ENCODE measurements at regions not wholly inside any gene's neighbourhood (a gene's known extent, or its start where the extent isn't known, plus 50 kb on each side); places are given as distances from the start of the nearest gene placed in this dataset.

DNA sequence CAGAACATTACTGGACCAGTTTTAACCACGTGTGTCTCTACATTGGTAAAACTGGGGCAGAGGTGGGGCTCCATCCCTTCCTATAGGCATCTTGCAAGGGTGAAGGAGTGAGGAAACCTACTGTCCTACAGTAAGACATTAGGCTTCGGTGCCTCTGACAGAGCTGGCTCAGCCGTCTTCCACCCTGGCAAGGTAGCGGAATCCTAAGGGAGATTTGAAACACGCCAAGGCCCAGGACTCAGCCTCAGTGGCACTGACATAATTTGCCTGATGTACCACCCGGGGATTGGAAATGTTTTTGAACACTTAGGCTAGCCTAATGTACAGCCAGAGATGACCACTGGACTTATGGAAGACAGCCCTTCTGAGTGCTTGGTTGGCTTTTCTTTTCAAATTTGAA, 329.7 kb upstream of the IRX1 start:
- WGBS, 3 donors = 72 to 79% (median 77%) methylated on average over 6 of the region's 6 CpGs
- Histone ChIP-seq H3K27ac (no peak overlapping the region), H3K4me1 (no peaks in the 10 kb centered on the region), H3K27me3 (ENCODE audit: insufficient read depth in 3 of 3, low read length in 2 of 3) (no peaks in the 10 kb centered on the region), H3K4me3 (no peak overlapping the region), H3K9me3 (no peaks in the 10 kb centered on the region), H3K36me3 (ENCODE audit: insufficient read depth in 1 of 2, low read depth in 1 of 2) (no peaks in the 10 kb centered on the region)
- TF ChIP-seq, protein P1, sequence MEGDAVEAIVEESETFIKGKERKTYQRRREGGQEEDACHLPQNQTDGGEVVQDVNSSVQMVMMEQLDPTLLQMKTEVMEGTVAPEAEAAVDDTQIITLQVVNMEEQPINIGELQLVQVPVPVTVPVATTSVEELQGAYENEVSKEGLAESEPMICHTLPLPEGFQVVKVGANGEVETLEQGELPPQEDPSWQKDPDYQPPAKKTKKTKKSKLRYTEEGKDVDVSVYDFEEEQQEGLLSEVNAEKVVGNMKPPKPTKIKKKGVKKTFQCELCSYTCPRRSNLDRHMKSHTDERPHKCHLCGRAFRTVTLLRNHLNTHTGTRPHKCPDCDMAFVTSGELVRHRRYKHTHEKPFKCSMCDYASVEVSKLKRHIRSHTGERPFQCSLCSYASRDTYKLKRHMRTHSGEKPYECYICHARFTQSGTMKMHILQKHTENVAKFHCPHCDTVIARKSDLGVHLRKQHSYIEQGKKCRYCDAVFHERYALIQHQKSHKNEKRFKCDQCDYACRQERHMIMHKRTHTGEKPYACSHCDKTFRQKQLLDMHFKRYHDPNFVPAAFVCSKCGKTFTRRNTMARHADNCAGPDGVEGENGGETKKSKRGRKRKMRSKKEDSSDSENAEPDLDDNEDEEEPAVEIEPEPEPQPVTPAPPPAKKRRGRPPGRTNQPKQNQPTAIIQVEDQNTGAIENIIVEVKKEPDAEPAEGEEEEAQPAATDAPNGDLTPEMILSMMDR (IDR thresholded peaks at IDR 0.05) = no peak
- ATAC-seq = no peak
- no peak for DNase-seq
- intact Hi-C loops (cut with DNase I) = no loop called here

DNA sequence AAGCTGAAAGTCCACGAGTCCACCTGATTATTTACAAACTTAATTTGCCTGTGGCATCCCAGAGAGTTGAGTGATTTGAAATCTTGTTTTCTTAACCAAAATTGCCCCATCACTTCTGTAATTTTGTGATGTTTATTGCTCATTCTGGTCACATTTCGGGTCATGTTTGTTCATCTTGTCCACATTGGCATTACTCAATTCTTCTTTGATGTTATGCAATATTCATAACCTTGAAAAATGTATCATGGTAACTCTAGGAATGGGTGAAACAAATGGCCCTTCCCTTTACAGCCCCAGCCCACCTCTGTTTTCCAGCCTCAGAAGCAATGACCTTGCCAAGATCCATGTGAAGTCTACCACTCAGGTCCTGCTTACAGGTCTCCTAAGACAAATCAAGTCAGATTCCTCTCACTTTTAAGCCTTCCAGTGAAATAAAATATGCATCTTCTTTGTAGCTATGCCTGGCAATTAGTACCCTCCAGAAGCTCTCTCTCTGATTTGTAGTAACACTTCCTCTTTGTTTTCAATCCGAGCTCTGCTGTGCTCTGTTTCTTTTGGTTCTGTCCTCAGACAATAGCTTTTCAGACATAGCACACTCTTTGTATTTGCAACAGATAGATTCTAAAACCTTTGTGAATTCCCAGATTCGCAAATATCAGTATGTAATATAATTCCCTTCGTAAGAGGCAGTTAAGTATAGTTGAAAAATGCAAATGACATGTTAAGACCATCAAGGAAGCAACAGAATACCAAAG, 330.3 kb upstream of the IRX1 start:
- Histone ChIP-seq H3K4me1 (no peaks in the 10 kb centered on the region), H3K4me3 (no peak overlapping the region), H3K27ac (no peak overlapping the region), H3K36me3 (ENCODE audit: insufficient read depth in 1 of 2, low read depth in 1 of 2) (no peaks in the 10 kb centered on the region), H3K27me3 (ENCODE audit: insufficient read depth in 3 of 3, low read length in 2 of 3) (no peaks in the 10 kb centered on the region), H3K9me3 (no peaks in the 10 kb centered on the region)
- DNase-seq (no peak), ATAC-seq (no peak)
- 74 to 77% (median 77%) methylated on average over 5 of the region's 5 CpGs for WGBS, 3 donors
- intact Hi-C loops (cut with DNase I) = no loop called here
- TF ChIP-seq, protein P1 (IDR thresholded peaks at IDR 0.05) = no peak

DNA sequence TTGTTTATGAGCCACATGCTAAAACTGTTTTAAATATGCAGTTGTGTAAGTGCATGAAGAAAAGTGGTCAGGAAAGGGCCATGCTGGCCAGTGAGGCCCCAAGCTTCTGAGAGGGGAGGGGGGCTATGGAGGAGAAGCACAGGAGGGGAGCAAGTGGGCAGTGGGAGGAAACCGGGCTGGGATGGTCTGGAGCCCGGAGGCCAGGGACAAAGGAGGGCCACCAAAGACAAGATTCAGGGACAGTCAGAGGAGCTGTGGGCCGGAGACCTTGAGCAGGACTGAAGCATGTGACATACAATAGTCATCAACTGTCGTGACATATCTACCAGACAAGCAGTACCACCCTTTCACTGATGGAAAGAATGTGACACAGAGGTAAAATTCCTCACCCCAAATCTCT, 333.2 kb upstream of the IRX1 start:
- H3K27me3 ChIP-seq (ENCODE audit: insufficient read depth in 3 of 3, low read length in 2 of 3) = no peaks in the 10 kb centered on the region
- no peaks in the 10 kb centered on the region for H3K4me1 ChIP-seq
- no peak overlapping the region for H3K27ac ChIP-seq
- no peak for DNase-seq
- TF ChIP-seq, protein P1 (IDR thresholded peaks at IDR 0.05) = no peak
- no peak overlapping the region for H3K4me3 ChIP-seq
- intact Hi-C loops (cut with DNase I) = no loop called here
- no peak for ATAC-seq
- H3K9me3 ChIP-seq = no peaks in the 10 kb centered on the region
- 82 to 88% (median 83%) methylated on average over 4 of the region's 4 CpGs for WGBS, 3 donors
- H3K36me3 ChIP-seq (ENCODE audit: insufficient read depth in 1 of 2, low read depth in 1 of 2) = no peaks in the 10 kb centered on the region

DNA sequence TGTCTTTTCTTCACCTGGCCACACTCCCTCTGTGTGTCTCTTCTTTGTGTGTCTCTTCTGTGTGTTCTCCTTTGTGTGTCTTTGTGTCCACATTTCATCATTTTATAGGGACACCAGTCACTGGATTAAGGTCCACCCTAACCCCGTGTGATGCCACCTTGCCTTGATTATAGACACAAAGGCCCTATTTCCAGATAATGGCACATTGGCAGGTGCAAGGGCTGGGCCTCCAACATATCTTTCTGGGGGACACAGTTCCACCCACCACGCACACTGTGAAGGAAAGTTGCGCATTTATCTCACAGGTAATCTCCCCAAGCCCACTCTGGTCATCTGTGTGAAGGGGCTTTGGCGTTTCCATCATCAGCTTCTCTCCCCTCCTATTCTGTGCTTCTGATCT, 334.6 kb upstream of the IRX1 start:
- no peaks in the 10 kb centered on the region for H3K4me1 ChIP-seq
- TF ChIP-seq, protein P1 (IDR thresholded peaks at IDR 0.05) = no peak
- 93 to 97% (median 95%) methylated on average over 4 of the region's 4 CpGs for WGBS, 3 donors
- intact Hi-C loops (cut with DNase I) = no loop called here
- no peak overlapping the region for H3K4me3 ChIP-seq
- ATAC-seq (no peak), DNase-seq (no peak)
- H3K36me3 ChIP-seq (ENCODE audit: insufficient read depth in 1 of 2, low read depth in 1 of 2) = no peaks in the 10 kb centered on the region
- no peaks in the 10 kb centered on the region for H3K9me3 ChIP-seq
- no peaks in the 10 kb centered on the region for H3K27me3 ChIP-seq (ENCODE audit: insufficient read depth in 3 of 3, low read length in 2 of 3)
- H3K27ac ChIP-seq = no peak overlapping the region

DNA sequence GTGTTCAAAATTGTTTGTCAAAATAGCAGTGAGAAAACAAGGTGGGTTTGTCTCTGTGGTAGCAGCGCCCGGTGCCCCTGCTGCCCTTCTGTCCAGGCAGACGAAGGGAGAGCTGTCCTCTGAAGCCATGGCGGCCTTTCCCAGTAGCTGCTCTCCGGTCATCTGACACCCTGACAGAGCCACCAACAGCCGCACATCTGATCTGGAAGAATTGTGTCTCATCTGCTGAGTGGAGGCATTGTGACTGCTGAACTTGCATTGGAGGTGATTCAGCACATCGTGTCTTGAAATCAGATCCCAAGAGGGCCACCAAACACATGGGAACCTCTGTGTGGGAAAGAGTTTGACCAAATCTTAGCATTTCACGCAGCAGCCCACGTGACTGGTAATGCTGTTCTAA, 337.6 kb upstream of the IRX1 start:
- Histone ChIP-seq H3K27me3 (ENCODE audit: insufficient read depth in 3 of 3, low read length in 2 of 3) (no peaks in the 10 kb centered on the region), H3K36me3 (ENCODE audit: insufficient read depth in 1 of 2, low read depth in 1 of 2) (no peaks in the 10 kb centered on the region), H3K4me1 (no peaks in the 10 kb centered on the region), H3K9me3 (no peaks in the 10 kb centered on the region), H3K27ac (no peak overlapping the region), H3K4me3 (no peak overlapping the region)
- no peak for ATAC-seq
- no peak for DNase-seq
- 27 to 40% (median 33%) methylated on average over 9 of the region's 9 CpGs for WGBS, 3 donors
- TF ChIP-seq, protein P1 (IDR thresholded peaks at IDR 0.05) = no peak
- intact Hi-C loops (cut with DNase I) = no loop called here

Measured in psoas muscle (tissue), 7 donors.